DMS153 (cell line): ENCODE measurements at regions not wholly inside any gene's neighbourhood (a gene's known extent, or its start where the extent isn't known, plus 50 kb on each side); places are given as distances from the start of the nearest gene placed in this dataset.
"Not testable (repeated sequence)": the region's sequence is repeated elsewhere in the genome, so short reads cannot be mapped to it uniquely, and the experiment has no call there.

ENCODE experiments used
- DNase-seq: peaks from one replicate; lab custom pipeline; 2025; lab: John Stamatoyannopoulos, UW

DNA sequence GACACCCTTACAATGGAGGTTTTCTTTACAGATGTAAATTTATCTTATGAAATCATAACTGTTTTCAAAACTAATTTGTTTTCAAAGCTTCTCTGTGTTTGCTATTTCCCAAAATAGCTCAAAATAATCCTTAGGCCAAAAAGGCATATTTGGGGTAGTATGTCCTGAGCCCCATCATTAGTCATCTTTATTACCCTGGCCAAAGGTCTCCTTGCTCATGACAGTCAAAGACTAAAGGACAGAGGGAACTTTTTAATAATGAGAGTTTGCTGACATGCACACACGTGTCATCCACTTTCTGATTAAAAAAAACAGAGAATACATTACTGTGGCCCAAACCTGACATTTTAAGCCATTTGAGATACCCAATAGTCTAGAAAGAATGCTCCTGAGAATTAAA, 221.9 kb upstream of the DUSP10 start:
- no peak for DNase-seq

DNA sequence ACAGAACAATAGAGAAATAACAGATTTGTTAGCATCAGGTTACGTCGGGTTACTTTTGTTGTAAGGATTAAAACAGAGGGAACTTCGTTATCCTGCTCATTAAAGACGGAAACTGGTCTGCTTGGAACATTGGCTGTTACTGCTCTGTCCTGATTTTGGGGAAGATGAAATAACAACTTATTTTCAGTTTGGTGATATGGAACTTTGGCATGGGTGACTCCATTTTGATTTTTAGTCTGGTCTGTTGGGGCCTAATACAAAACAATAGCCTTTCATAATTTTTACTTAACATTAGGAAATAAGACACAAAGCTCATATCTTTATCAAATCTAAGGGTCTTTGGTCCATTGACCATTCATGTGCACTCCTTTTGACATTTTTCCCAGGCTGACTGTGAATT, 220.5 kb upstream of the DUSP10 start:
- no peak for DNase-seq

DNA sequence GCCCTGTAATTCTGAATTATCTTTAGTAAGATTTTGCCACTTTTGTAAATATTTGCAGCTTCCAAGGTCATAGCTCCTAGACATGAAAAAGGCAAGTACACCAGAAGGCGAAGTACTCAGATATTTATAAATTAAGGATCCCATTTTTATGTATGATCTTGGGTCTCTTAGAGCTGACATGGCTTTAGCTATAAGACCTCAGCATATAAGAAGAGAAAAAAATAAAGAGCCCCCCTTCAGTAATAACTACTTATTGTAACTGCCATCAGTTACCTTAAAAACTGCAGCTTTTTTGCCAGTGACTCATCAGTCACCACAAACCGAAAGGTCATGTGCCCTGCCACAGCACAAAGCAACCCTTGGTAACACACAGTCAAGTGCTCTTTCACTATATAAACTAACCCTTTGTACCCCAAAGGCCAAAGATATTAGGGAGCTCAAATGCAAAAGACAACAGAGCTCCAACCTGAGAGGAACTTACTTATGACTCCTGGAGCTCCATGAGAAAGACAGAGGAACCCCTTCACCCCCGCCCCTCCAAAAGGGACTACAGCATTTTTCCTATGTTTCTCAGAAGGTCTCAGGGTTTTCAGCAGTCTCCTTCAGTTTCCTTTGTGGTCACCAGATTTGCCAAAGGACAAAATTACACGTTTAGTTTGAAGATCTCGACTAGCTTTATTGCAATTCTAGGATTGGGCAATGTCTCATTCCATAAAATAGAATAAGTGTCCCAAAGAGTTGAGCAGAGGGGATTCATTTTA, 219.8 kb upstream of the DUSP10 start:
- DNase-seq = peak; percentile 30

DNA sequence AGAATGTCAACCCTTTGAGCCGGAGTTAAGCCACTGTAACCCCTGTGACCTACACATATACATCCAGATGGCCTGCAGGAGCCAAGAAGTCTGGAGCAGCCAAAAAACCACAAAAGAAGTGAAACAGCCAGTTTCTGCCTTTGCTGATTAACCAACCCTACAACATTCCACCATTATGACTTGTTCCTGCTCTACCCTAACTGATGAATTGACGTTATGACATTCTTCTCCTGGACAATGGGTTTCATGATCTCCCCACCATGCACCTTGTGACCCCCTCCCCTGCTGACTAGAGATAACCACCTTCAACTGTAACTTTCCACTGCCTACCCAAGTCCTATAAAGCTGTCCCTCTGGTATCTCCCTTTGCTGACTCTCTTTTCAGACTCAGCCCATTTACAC, 216.3 kb upstream of the DUSP10 start:
- not testable (repeated sequence) for DNase-seq

DNA sequence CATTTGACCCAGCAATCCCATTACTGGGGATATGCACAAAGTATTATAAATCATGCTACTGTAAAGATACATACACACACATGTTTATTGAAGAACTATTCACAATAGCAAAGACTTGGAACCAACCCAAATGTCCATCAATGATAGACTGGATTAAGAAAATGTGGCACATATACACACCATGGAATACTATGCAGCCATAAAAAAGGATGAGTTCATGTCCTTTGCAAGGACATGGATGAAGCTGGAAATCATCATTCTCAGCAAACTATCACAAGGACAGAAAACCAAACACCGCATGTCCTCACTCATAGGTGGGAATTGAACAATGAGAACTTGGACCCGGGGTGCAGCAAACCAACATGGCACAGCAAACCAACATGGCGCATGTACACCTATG, 215.5 kb upstream of the DUSP10 start:
- not testable (repeated sequence) for DNase-seq

DNA sequence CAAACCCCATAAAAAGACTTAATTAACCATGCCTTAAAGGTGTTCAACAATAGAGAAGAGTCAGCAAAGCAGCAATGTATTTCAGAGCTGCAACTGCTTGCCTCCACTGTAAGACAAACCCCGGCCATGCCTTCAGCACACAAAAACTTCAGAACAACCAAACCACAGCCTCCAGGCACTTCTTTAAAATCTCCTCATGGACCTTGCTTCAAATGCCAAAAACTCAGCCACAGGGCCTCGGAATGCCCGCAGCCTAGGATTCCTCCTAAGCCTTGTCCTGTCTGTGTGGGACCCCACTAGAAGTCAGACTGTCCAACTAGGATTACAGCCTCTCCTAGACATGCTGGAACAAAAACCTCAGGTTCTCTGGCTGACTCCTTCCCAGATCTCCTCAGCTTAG, 208.1 kb upstream of the DUSP10 start:
- DNase-seq = no peak

DNA sequence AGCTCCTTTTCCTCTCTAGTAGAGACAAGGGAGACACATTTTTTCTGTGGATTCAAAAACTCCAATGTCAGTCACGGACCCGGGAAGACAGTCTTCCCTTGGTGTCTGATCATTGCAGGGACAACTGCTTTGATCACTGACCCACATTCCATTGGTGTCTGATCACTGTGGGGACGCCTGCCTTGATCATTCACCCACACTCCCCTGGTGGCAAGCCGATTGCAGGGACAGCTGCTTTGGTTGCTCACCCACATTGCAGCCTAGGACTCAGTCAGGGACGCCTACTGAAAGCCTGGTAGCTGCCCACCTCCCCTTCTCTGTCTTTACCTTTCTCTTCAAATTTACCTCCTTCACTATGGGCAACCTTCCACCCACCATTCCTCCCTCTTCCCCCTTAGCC, 206.6 kb upstream of the DUSP10 start:
- no peak for DNase-seq

DNA sequence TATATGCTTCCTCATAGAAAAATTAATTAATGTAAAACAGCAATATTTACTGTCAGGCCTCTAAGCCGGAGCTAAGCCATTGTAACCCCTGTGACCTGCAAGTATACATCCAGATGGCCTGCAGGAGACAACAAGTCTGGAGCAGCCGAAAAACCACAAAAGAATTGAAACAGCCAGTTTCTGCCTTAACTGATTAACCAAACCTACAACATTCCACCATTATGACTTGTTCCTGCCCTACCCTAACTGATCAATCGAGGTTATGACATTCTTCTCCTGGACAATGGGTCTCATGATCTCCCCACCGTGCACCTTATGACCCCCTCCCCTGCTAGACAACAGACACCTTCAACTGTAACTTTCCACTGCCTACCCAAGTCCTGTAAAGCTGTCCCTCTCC, 205.8 kb upstream of the DUSP10 start:
- DNase-seq = no peak

DNA sequence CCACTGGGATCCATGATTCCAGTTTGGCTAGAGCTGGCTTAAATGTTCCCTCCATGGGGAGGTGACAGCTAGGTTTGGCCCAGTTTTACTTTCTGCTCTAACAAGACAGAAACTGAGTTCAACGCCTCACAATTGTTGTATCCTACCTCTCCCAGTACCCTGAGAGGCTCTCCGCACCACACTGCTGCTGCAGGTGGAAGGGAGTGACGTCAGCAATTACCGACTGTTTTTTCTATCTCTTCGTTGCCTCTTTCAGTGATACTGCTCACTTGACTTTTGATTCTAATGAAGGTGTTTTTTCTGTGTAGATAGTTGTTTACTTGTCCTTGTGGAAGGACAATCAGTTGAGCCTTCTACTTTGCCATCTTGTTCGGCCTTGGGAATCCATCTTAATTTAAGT, 204.9 kb upstream of the DUSP10 start:
- DNase-seq = no peak

DNA sequence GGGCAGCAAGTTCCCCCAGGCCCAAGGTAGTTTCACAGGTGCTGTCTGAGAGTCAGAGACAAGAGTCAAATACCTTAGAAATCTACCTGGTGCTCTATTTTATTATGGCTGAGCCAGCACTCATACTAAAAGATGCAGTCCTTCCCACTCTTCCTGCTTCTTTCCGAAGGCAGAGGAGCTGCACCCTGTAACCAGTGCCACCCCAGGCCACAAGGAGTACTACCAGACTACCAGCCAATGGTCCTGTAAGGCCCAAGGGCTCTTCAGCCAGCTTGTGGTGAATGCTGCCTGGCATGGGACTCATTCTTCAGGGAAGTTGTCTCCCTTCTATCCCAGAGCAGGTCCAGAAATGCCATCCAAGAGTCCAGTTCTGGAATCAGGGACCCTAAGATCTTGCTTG, 203.8 kb upstream of the DUSP10 start:
- no peak for DNase-seq

DNA sequence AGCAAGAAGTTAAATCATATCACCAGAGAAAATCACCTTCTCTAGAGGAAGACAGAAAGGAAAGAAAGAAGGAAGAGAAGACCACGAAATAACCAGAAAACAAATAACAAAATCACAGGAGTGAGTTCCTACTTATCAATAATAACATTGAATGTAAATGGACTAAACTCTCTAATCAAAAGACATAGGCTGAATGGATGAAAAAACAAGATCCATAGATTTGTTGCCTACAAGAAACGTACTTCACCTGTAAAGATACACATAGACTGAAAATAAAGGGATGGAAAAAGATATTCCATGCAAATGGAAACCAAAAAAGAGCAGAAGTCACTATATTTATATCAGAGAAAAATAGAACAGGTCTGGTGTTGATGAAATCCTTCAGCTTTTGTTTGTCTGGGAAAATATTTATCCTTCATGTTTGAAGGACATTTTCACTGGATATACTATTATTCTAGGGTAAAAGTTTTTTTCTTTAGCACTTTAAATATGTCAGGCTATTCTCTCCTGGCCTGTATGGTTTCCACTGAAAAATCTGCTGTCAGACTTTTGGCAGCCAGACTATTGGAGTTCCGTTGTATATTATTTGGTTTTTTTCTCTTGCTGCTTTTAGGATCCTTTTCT, 202.5 kb upstream of the DUSP10 start:
- DNase-seq = no peak

DNA sequence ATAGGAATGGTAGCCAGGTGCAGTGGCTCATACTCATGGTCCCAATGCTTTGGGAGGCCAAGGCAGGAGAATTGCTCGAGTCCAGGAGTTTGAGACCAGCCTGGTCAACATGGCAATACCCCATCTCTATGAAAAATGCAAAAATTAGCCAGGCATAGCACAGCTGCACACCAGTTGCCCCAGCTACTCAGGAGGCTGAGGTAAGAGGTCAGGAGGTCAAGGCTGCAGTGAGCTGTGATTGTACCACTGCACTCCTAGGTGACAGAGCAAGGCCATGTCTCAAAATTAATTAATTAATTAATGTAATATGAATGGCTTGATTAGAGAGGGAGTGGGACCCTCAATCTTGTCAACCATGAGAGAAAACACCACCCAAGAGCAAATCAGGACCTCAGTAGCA, 198.7 kb upstream of the DUSP10 start:
- no peak for DNase-seq

DNA sequence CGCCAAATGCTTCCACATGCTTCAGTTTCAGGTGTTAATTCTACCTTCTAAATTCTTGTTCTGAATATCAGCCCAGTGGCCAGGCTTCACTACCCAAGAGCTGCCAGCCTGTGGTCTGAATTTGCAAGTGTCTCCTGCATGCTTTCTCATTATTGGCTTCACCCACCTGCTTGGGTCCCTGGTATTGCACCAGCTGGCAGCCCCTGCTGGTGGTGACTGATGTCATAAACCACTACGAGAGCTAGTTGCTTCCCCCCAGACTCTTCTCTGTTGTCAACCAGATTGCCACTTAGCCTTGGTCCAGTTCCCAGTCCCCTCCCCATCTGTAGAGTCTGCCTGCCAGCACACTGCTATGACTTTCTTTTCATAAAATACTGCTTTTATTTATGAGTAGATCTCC, 197.7 kb upstream of the DUSP10 start:
- DNase-seq = no peak

DNA sequence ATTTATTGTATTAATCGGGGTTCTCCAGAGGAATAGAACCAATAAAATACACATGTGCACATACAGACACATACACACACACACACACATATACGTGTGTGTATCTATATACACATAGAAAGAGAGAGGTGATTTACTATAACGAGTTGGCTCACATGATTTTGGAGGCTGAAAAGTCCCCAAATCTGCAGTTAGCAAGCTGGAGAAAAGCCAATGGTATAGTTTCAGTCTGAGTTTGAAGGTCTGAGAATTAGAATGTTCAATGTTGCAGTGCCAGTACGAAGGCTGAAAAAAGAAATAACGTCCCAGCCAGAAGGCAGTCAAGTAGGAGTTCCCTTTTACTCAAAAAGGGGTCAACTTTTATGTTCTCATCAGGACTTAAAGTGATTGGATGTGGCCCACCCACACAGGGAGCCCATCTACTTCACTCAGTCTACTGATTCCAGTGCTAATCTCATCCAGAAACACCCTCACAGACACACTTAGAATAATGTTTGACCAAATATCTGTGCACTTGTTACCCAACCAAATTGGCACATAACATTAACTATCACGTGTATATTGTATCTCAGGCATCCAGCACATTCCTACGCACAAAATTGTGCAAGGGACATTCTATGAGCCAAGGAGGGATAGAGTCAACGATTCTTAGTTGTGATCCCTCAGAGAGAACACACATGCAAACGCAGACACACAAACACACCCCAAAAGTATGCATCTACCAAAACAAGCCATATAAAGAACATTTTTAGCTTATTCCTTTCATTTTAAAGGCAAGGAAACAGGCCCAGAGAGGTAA, 195.5 kb upstream of the DUSP10 start:
- DNase-seq = no peak

DNA sequence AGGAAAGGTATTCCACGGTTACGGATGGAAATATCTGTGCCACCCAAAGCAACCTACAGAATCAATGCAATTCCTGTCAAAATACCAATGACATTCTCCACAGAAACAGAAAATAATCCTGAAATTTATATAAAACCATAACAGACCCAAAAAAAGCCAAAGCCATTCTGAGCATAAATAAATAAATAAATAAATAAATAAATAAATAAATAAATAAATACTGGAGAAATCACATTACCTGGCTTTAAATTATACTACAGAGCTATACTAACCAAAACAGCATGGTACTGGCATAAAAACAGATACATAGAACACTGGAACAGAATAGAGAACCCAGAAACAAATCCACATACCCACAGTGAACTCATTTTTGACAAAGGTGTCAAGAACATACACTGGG, 191.9 kb upstream of the DUSP10 start:
- DNase-seq = no peak

DNA sequence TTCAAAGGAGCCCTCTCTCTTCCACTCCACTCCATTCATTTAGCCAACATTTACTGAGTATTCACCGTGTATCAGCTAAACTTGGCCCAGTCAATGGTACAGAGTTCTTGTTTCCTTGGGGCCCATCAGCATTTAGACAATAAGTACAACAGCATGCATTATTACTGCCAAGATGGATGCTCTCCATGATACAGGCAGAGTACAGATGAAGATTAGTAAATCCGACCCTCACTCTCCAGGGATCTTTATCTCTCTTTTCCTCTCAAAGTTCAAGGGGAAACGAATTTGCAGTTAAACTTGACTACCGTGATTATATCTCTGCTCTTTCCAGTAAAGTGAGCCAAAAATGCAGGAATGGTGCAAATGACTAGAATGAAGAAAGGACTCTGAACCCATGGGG, 184.6 kb upstream of the DUSP10 start:
- no peak for DNase-seq

DNA sequence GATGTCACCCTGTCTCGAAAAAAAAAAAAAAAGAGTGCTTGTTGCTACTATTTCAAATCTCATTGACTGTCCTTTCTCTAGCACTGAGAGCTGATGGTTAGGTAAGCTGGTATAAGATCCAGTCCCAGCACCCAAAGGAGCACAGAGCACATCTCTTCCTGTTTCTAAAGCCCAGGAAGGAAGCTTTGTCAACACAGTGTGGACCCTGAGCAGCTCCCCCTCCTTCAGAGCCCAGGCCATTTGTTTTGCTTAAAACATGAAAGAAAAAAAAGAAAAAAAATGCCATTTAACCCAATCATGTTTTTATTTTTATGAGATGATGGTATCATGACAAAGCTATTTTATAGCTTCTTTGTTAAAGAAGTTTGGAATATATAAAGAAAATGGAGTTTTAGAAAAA, 184.1 kb upstream of the DUSP10 start:
- DNase-seq = no peak

DNA sequence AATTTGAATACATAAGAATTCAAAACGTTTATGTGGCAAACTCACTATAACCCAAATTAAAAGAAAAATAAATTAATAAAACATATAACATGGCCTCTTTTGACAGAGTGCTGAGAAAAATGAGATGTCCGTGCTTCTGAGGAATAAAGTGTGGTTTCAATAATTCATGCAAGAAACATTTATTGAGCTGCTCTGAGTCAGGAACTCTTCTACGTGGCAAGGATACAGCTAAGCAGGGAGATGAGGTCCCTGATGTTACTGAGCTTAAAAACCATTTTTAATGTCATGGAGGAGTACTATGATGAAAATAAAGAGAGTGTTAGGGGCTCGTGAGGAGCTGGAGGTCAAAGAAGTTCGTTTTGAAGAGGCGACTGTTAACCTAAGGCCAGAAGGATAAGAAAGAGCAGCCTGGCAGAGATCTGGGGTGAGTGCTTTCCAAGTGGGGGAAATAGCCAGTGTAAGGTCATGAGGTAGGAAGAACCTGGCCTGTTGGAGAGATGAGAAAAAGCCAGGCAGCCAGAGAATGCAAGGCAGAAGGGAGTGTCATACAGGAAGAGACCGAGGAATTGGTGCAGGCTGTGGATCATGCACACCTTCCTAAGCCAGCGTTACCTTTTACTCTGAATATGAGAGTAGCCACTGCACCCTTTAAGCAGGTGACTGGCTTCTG, 182.2 kb upstream of the DUSP10 start:
- no peak for DNase-seq

DNA sequence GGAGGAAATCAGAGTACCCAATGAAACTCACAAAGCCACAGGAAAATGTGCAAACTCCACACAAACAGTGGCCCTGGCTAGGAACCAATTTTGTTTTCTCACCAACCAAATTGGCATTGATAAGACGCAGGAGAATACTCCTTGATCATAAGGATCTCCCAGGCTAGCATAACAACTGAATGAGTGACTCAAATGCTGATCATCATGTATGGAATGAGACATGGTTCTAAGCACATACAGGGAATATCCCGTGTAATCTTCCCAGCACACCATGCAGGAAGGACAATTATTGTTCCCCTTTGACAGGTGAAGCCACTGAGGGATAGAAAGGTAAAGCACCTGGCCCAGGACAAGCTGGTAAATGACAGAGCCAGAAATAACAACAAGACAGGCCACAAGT, 180.0 kb upstream of the DUSP10 start:
- no peak for DNase-seq

DNA sequence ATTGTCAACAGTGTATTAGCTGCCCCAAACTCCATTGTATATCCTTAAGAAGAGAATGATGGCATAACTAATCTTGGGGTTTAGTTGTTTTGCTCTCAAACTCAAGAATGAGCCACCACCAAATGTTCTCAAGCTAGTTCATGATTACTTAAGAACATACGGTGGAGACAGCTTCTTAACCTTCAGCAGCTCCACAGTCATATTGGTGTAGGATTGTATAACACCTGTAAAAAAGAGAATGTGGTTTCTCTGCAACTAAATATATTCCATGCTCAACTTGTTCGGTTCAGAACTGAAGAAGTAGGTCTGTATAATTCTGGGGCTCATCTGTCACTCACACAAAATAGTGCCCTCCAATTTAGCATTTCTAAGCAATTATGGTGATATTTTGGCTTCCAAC, 177.9 kb upstream of the DUSP10 start:
- no peak for DNase-seq

DNA sequence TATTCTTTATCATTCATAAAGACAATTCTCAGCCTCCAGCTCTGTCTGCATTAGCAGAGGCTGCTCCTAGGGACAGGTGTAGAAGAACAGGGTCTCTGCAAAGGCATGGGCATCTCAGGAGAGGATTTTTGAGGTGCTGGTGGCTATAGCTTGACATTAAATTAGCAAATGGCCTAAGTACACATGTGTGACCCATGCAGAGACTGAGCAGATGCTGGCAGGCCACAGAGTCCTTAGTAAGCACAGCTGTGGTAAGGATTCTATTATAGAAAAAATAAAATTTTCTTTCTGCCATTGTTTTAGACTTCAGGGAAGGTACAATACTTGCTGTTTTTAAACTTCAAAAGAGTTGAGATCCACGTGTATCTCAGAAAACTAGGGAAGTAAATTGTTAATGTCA, 177.5 kb upstream of the DUSP10 start:
- no peak for DNase-seq

DNA sequence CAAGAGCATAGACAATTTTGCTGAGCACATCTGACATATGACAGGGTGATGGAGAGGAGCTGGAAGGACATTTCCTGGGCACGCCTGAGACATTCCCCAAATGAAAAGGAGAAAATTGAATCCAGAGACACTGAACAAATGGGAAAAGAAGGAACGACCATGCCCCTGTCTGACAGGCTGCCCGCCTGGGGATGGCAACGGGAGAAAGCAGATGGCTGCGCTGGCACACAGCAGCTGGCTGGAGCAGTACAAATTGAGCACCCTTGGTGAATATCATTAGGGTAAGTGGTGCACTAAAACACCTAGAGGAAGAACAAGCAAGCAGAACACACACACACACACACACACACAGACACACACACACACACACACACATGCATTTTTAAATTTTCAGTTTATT, 174.3 kb upstream of the DUSP10 start:
- no peak for DNase-seq

DNA sequence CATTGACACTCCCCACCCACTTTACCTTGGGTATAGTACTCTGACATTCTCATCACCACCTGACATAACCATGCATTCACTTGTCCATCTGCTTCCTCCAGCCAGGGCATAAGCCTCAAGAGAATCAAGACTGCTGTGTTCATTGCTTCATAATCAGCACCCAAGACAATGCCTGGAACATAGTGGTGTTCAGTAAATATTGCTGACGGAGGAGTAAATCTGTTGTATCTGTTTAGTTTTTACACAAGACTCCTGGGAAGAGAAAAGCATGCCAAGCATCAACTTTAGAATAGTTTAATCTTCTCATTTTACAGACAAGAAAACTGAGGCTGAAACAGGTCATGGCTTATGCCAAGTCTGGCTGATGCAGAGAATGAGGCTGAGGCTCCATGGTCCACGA, 173.9 kb upstream of the DUSP10 start:
- DNase-seq = no peak
